ENCODE measurements at regions not wholly inside any gene's neighbourhood (a gene's known extent, or its start where the extent isn't known, plus 50 kb on each side); places are given as distances from the start of the nearest gene placed in this dataset.

DNA sequence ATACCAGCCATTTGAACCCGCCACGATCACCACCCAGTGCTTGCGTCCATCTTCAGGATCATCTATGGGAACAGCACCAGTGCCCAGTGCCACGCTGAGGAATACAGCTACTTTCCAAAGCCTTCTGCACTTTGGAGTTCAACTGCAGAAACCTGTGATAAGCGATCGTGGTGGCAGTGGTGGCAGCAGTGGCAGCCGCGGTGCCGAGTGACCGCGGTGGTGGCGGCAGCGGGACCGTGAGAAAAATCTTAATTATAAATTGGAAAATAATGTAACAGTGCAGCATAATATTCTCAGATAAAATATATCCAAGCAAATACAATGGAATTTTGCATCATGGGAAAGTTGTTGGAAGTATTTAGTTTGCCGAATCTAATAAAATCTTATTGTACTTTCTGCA lies 2270.9 kb downstream of the PCDH9 start:
- TF ChIP-seq, protein P1, sequence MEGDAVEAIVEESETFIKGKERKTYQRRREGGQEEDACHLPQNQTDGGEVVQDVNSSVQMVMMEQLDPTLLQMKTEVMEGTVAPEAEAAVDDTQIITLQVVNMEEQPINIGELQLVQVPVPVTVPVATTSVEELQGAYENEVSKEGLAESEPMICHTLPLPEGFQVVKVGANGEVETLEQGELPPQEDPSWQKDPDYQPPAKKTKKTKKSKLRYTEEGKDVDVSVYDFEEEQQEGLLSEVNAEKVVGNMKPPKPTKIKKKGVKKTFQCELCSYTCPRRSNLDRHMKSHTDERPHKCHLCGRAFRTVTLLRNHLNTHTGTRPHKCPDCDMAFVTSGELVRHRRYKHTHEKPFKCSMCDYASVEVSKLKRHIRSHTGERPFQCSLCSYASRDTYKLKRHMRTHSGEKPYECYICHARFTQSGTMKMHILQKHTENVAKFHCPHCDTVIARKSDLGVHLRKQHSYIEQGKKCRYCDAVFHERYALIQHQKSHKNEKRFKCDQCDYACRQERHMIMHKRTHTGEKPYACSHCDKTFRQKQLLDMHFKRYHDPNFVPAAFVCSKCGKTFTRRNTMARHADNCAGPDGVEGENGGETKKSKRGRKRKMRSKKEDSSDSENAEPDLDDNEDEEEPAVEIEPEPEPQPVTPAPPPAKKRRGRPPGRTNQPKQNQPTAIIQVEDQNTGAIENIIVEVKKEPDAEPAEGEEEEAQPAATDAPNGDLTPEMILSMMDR (IDR thresholded peaks at IDR 0.05 in 2 of 3, conservative IDR thresholded peaks at IDR 0.05 in 1 of 3; ENCODE audit: control insufficient read depth in 2 of 3, extremely low read depth in 1 of 3, insufficient read depth in 1 of 3, low read depth in 3 of 3, low read length in 3 of 3) = no peak
- no peak for TF ChIP-seq SP1 (IDR thresholded peaks at IDR 0.05; ENCODE audit: low read depth, low read length)
- no peak for TF ChIP-seq BACH1 (IDR thresholded peaks at IDR 0.05; ENCODE audit: borderline replicate concordance)
- TF ChIP-seq ZNF217 (IDR thresholded peaks at IDR 0.05) = no peak
- TF ChIP-seq, protein P2, sequence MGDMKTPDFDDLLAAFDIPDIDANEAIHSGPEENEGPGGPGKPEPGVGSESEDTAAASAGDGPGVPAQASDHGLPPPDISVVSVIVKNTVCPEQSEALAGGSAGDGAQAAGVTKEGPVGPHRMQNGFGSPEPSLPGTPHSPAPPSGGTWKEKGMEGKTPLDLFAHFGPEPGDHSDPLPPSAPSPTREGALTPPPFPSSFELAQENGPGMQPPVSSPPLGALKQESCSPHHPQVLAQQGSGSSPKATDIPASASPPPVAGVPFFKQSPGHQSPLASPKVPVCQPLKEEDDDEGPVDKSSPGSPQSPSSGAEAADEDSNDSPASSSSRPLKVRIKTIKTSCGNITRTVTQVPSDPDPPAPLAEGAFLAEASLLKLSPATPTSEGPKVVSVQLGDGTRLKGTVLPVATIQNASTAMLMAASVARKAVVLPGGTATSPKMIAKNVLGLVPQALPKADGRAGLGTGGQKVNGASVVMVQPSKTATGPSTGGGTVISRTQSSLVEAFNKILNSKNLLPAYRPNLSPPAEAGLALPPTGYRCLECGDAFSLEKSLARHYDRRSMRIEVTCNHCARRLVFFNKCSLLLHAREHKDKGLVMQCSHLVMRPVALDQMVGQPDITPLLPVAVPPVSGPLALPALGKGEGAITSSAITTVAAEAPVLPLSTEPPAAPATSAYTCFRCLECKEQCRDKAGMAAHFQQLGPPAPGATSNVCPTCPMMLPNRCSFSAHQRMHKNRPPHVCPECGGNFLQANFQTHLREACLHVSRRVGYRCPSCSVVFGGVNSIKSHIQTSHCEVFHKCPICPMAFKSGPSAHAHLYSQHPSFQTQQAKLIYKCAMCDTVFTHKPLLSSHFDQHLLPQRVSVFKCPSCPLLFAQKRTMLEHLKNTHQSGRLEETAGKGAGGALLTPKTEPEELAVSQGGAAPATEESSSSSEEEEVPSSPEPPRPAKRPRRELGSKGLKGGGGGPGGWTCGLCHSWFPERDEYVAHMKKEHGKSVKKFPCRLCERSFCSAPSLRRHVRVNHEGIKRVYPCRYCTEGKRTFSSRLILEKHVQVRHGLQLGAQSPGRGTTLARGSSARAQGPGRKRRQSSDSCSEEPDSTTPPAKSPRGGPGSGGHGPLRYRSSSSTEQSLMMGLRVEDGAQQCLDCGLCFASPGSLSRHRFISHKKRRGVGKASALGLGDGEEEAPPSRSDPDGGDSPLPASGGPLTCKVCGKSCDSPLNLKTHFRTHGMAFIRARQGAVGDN (IDR thresholded peaks at IDR 0.05) = no peak
- TF ChIP-seq YY1 (IDR thresholded peaks at IDR 0.05; ENCODE audit: low read depth, low read length) = no peak
- TF ChIP-seq RCOR1 (conservative IDR thresholded peaks at IDR 0.05; ENCODE audit: low read depth, low read length) = no peak
- TF ChIP-seq FOXM1 (IDR thresholded peaks at IDR 0.05; ENCODE audit: low read depth, low read length) = no peak
- TF ChIP-seq, protein P3, sequence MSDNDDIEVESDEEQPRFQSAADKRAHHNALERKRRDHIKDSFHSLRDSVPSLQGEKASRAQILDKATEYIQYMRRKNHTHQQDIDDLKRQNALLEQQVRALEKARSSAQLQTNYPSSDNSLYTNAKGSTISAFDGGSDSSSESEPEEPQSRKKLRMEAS (IDR thresholded peaks at IDR 0.05; ENCODE audit: low read depth, low read length) = no peak
- no peak for TF ChIP-seq NRF1 (conservative IDR thresholded peaks at IDR 0.05; ENCODE audit: low read depth, low read length)
- no peak for TF ChIP-seq POLR2AphosphoS5 (IDR thresholded peaks at IDR 0.05; ENCODE audit: low read length)
